Fibroblast of the aortic adventitia (primary cell): ENCODE measurements at regions not wholly inside any gene's neighbourhood (a gene's known extent, or its start where the extent isn't known, plus 50 kb on each side); places are given as distances from the start of the nearest gene placed in this dataset.

Experiments
- DNase-seq: peaks from one replicate; pipeline ENCODE4 v3.0.0-alpha.2; 2010; ENCODE audit warnings: low read depth
- H3K4me3 ChIP-seq: 2 replicates; pipeline ENCODE4 v1.5.1; 2011; ENCODE audit warnings: low read depth, mild to moderate bottlenecking, control low read depth, low read length, moderate library complexity
- CTCF ChIP-seq: IDR thresholded peaks from 2 replicates; pipeline ENCODE4 v1.5.1; 2011; ENCODE audit warnings: mild to moderate bottlenecking, low read length, control low read depth, inconsistent platforms; ENCODE audit not compliant: insufficient read depth

GRCh38 chr5:174448662-174449061, 275.7 kb upstream of the MSX2 start:
- TF ChIP-seq CTCF = no peak
- no peak overlapping the region for H3K4me3 ChIP-seq
- DNase-seq = no peak

GRCh38 chr5:174453690-174454089, 270.7 kb upstream of the MSX2 start:
- TF ChIP-seq CTCF = no peak
- no peak overlapping the region for H3K4me3 ChIP-seq
- DNase-seq = no peak

GRCh38 chr5:174454464-174454863, 269.9 kb upstream of the MSX2 start:
- no peak overlapping the region for H3K4me3 ChIP-seq
- no peak for DNase-seq
- no peak for TF ChIP-seq CTCF

- no peak for TF ChIP-seq CTCF
- DNase-seq = no peak
- no peak overlapping the region for H3K4me3 ChIP-seq
Measured at GRCh38 chr5:174454890-174455289, 269.5 kb upstream of the MSX2 start.

DNA sequence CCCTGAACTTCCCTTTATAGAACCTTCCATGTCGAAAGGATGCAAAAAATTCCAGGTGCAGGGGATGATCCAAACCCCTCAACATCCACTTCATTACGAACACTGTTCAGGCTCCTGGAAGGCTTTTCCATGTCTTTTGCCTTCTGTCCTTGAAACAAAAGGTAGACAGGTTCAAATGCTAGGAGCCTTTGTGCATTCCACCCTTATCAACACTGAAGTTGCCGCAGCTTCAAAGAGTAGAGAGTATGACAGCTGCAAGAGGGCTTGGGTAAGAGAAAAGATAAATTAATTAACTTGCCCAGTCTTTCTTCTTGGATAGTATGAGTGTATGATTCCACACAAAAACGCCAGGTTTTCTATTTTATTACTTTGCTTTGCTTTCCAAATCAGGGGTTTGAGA, 269.1 kb upstream of the MSX2 start:
- H3K4me3 ChIP-seq = no peak overlapping the region
- no peak for DNase-seq
- no peak for TF ChIP-seq CTCF

- no peak for DNase-seq
- TF ChIP-seq CTCF = no peak
Measured at GRCh38 chr5:174457141-174457678, 267.2 kb upstream of the MSX2 start.

GRCh38 chr5:174459071-174459702, 265.2 kb upstream of the MSX2 start:
- TF ChIP-seq CTCF = no peak
- H3K4me3 ChIP-seq = no peak overlapping the region
- DNase-seq = no peak

More at GRCh38 chr5:174457141-174457678, 267.2 kb upstream of the MSX2 start:
- H3K4me3 ChIP-seq = no peak overlapping the region
